Pancreas (tissue), 10 donors: ENCODE measurements at regions not wholly inside any gene's neighbourhood (a gene's known extent, or its start where the extent isn't known, plus 50 kb on each side); places are given as distances from the start of the nearest gene placed in this dataset.
A peak's percentile ranks its signal among the peaks of the same experiment; 100 is the strongest.

Experiments
- ATAC-seq, 4 donors: fragments of 200-7000 bp; cut with Tn5 transposase; one replicate each; pipeline versions ENCODE4 v1.8.0 to v1.9.1; 2020; ENCODE audit warnings: mild to moderate bottlenecking in 4 of 4, moderate library complexity in 4 of 4
- DNase-seq, 6 donors: peaks; one replicate each; pipeline ENCODE4 v3.0.0-alpha.2; 2020
- FAIRE-seq: peaks from 2 replicates; lab custom pipeline; 2012; peaks lifted over from hg19 to GRCh38; lab: Jason Lieb, UNC
- H3K27ac ChIP-seq, 4 donors: fragments of 200-600 bp; sonication (generic); 1 replicate in 3 of 4; 2 replicates in 1 of 4; pipeline versions ENCODE4 v1.5.0 to v1.8.0; 2020
- H3K27me3 ChIP-seq, 4 donors: fragments of 200-600 bp; one replicate each; pipeline ENCODE4 v1.8.0; 2021
- H3K36me3 ChIP-seq, 3 donors: fragments of 200-600 bp; sonication (generic) in 1 of 3; one replicate each; pipeline versions ENCODE4 v1.5.0 to v1.8.0; 2020 to 2021
- H3K4me1 ChIP-seq, 3 donors: fragments of 200-600 bp; one replicate each; pipeline ENCODE4 v1.8.0; 2021
- H3K4me3 ChIP-seq, 4 donors: fragments of 200-600 bp; sonication (generic) in 2 of 4; one replicate each; pipeline versions ENCODE4 v1.5.0 to v1.8.0; 2020 to 2021
- H3K9me3 ChIP-seq, 4 donors: fragments of 200-600 bp; one replicate each; pipeline ENCODE4 v1.8.0; 2021
- CTCF ChIP-seq, 4 donors: fragments of 200-600 bp; sonication (generic) in 3 of 4; IDR thresholded peaks; one replicate each; pipeline versions ENCODE4 v1.5.0 to v1.8.0; 2021; ENCODE audit warnings: antibody characterized with exemption in 4 of 4
- WGBS, 2 donors: extraction: QIAGEN DNeasy Blood & Tissue Kit; methylation state at CpG; one replicate each; pipeline ENCODE4 v1.1.7; 2013; 5-methylcytosine and 5-hydroxymethylcytosine counted together
- intact Hi-C, 3 donors: fragments of 100-400 bp; cut with DNase I; formaldehyde crosslinking; loops; one replicate each; pipeline versions ENCODE4 v1.11.1 to v1.14.2; 2022
- donor health status: healthy with polysubstance abuse.
- donor health status: DM: no; HTN: no; CAD: no; lungs with moderate emphysema.
- donor health status: DM: no; HTN: no; CAD: no.
- donor health status: control.
- donor health status: control.
- donor health status: Bipolar disorder and iron deficiency.
- donor health status: DM: yes; HTN: yes; CAD: no.
- donor health status: DM: no; HTN: no; CAD: no.
- donor health status: DM: no; HTN: no; CAD: no.
- donor health status: DM: yes; HTN: yes; CAD: no.

GRCh38 chr2:173705656-173706055 lies 259.5 kb downstream of the SP3 start:
- no peak for TF ChIP-seq CTCF (IDR thresholded peaks at IDR 0.05)
- no peak overlapping the region for H3K4me3 ChIP-seq
- no peaks in the 10 kb centered on the region for H3K36me3 ChIP-seq
- no peak for DNase-seq
- H3K4me1 ChIP-seq = no peaks in the 10 kb centered on the region
- ATAC-seq = no peak
- no peaks in the 10 kb centered on the region for H3K27me3 ChIP-seq
- 90 to 92% methylated on average over 4 of the region's 4 CpGs for WGBS, 2 donors
- no peak overlapping the region for H3K27ac ChIP-seq
- H3K9me3 ChIP-seq = no peaks in the 10 kb centered on the region
- FAIRE-seq = no peak
- intact Hi-C loops = no loop called here

DNA sequence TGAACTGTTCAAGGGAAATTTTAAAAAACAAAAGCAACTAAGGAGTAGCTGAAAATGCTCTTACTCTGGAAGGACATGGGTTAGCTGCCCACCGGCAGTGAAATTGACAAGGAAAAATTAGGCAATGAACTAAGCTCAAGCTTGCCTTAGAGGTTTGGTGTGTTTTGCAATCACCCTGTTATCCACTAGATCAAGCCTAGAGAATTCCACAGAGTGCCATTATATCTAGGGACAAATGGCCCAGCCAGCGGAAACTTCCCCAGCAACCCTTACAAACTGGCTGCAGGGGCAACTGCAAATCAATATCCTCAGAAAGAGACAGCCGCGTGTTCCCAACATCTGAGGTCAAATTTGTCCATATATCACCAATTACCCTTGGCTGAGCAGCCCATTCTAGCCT lies 258.2 kb downstream of the SP3 start:
- no peak for DNase-seq
- 76 to 77% methylated on average over 4 of the region's 4 CpGs for WGBS, 2 donors
- Histone ChIP-seq H3K27me3 (no peaks in the 10 kb centered on the region), H3K4me1 (no peaks in the 10 kb centered on the region), H3K9me3 (no peaks in the 10 kb centered on the region), H3K27ac (no peak overlapping the region), H3K36me3 (no peaks in the 10 kb centered on the region), H3K4me3 (no peak overlapping the region)
- no peak for TF ChIP-seq CTCF (IDR thresholded peaks at IDR 0.05)
- no peak for FAIRE-seq
- intact Hi-C loops = no loop called here
- no peak for ATAC-seq

- Histone ChIP-seq H3K9me3 (no peaks in the 10 kb centered on the region), H3K27me3 (no peaks in the 10 kb centered on the region), H3K4me1 (no peaks in the 10 kb centered on the region), H3K27ac (no peak overlapping the region), H3K4me3 (no peak overlapping the region), H3K36me3 (no peaks in the 10 kb centered on the region)
- FAIRE-seq = no peak
- ATAC-seq = peak; percentile 75 to 98 (median 86)
- 19 to 31% methylated on average over 5 of the region's 5 CpGs for WGBS, 2 donors
- intact Hi-C loops = no loop called here
- TF ChIP-seq CTCF (IDR thresholded peaks at IDR 0.05) = no peak
- peak in 4 of 6 donors; percentile 25 to 63 (median 42) for DNase-seq
Measured at GRCh38 chr2:173708806-173709205, 256.4 kb downstream of the SP3 start.

- intact Hi-C loops = no loop called here
- no peak for TF ChIP-seq CTCF (IDR thresholded peaks at IDR 0.05)
- Histone ChIP-seq H3K4me1 (no peaks in the 10 kb centered on the region), H3K27me3 (no peaks in the 10 kb centered on the region), H3K36me3 (no peaks in the 10 kb centered on the region), H3K27ac (no peak overlapping the region), H3K4me3 (no peak overlapping the region), H3K9me3 (no peaks in the 10 kb centered on the region)
- FAIRE-seq (no peak), ATAC-seq (no peak), DNase-seq (no peak)
- WGBS, 2 donors = 82 to 92% methylated on average over 1 of the region's 1 CpG
Measured at GRCh38 chr2:173711816-173712215, 253.4 kb downstream of the SP3 start.

GRCh38 chr2:173713904-173714555 lies 251.1 kb downstream of the SP3 start:
- WGBS, 2 donors = 82 to 92% methylated on average over 4 of the region's 4 CpGs
- ATAC-seq = no peak

More at GRCh38 chr2:173713904-173714555, 251.1 kb downstream of the SP3 start:
- H3K27ac ChIP-seq = no peak overlapping the region
- intact Hi-C loops = no loop called here
- TF ChIP-seq CTCF (IDR thresholded peaks at IDR 0.05) = no peak
- H3K4me1 ChIP-seq = no peaks in the 10 kb centered on the region
- no peak for FAIRE-seq
- H3K4me3 ChIP-seq = no peak overlapping the region
- no peaks in the 10 kb centered on the region for H3K27me3 ChIP-seq
- DNase-seq = no peak
- H3K36me3 ChIP-seq = no peaks in the 10 kb centered on the region
- no peaks in the 10 kb centered on the region for H3K9me3 ChIP-seq
